ENCODE measurements at regions not wholly inside any gene's neighbourhood (a gene's known extent, or its start where the extent isn't known, plus 50 kb on each side); places are given as distances from the start of the nearest gene placed in this dataset.
A peak's percentile ranks its signal among the peaks of the same experiment; 100 is the strongest.

DNA sequence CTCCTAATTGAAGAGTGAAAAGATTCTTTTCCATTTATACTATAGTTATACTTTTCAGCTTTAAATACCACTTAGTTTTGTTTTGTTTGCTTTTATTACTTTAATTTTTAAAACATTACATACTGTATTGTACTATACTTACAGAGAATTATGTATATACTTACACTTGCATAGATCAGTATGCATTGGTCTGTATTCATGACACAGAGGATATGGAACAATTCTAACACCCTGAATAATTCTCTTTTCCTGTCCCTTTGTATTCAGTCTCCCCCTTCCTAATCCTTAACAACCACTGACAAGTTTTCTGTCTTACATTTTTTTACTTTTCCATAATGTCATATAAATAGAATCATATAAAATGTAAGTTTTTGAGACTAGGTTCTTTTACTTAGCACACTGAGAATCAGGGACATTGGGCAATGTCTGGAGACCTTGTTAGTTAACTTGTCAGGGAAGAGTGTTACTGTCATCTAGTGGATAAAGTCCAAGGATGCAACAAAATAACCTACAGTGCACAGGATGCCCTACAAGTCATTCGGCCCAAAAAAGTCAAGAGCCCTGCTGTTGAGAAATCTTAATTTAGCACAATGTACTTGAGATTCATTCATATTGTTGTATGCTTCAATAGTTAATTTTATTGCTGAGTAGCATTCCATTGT, 95.7 kb upstream of the MCTP2 start:
- CTCF ChIA-PET, result interaction anchor here (1.0 to 1.4 kb wide), 2 partner anchors 188 to 1107 kb away, joined by 3 to 4 read pairs; no protein-coding TSS in a partner anchor
- DNase-seq (ENCODE audit: low read depth), result no peak
- POLR2A ChIA-PET, result no interaction called here
- no peaks in the 10 kb centered on the region for H3K36me3 ChIP-seq (ENCODE audit: control insufficient read depth, insufficient read depth, low read length)
- TF ChIP-seq, protein P1, sequence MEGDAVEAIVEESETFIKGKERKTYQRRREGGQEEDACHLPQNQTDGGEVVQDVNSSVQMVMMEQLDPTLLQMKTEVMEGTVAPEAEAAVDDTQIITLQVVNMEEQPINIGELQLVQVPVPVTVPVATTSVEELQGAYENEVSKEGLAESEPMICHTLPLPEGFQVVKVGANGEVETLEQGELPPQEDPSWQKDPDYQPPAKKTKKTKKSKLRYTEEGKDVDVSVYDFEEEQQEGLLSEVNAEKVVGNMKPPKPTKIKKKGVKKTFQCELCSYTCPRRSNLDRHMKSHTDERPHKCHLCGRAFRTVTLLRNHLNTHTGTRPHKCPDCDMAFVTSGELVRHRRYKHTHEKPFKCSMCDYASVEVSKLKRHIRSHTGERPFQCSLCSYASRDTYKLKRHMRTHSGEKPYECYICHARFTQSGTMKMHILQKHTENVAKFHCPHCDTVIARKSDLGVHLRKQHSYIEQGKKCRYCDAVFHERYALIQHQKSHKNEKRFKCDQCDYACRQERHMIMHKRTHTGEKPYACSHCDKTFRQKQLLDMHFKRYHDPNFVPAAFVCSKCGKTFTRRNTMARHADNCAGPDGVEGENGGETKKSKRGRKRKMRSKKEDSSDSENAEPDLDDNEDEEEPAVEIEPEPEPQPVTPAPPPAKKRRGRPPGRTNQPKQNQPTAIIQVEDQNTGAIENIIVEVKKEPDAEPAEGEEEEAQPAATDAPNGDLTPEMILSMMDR (IDR thresholded peaks at IDR 0.05; ENCODE audit: insufficient read depth, low read depth, low read length), result peak; percentile 10; the same call in 1 of the 2 replicates
- H3K4me3 ChIP-seq (ENCODE audit: low read depth, low read length), result no peak overlapping the region
- H3K27me3 ChIP-seq (ENCODE audit: control insufficient read depth, insufficient read depth, low read length), result no peaks in the 10 kb centered on the region; the same call in 1 of the 2 replicates

DNA sequence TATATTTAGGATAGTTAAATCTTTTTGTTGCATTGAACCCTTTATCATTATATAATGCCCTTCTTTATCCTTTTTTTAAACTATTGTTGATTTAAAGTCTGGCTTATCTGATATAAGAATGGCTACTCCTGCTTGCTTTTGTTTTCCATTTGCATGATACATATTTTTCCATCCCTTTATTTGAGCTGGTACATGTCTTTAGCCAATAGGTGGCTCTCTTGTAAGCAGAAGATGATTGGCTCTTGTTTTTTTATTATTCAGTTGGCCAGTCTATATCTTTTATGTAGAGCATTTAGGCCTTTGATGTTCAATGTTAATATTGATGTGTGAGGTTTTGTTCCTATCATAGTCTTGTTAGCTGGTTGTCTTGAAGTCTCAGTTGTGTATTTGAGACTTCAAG, 99.5 kb upstream of the MCTP2 start:
- TF ChIP-seq, protein P1 (IDR thresholded peaks at IDR 0.05; ENCODE audit: insufficient read depth, low read depth, low read length), result peak; percentile 5; the same call in 1 of the 2 replicates
- no peaks in the 10 kb centered on the region for H3K36me3 ChIP-seq (ENCODE audit: control insufficient read depth, insufficient read depth, low read length)
- DNase-seq (ENCODE audit: low read depth), result no peak
- no peak overlapping the region for H3K4me3 ChIP-seq (ENCODE audit: low read depth, low read length)
- H3K27me3 ChIP-seq (ENCODE audit: control insufficient read depth, insufficient read depth, low read length), result no peaks in the 10 kb centered on the region; the same call in 1 of the 2 replicates
- POLR2A ChIA-PET, result no interaction called here
- CTCF ChIA-PET, result interaction anchor here (1.1 to 1.9 kb wide), 4 partner anchors 9 to 193 kb away, joined by 3 to 8 read pairs (median 3); no protein-coding TSS in a partner anchor

DNA sequence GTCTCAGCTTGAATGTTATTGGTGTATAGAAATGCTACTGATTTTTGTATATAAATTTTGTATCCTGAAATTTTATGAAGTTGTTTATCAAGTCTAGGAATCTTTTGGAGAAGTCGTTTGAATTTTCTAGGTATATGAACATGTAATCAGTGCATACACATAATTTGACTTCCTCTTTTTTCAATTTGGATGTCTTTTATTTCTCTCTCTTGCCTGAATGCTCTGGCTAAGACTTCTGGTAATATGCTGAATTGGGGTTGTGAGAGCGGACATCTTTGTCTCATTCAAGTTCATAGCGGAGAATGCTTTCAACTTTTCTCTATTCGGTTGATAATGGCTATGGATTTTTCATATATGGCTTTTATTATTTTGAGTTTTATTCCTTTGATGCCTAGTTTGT, 100.9 kb upstream of the MCTP2 start:
- no peaks in the 10 kb centered on the region for H3K36me3 ChIP-seq (ENCODE audit: control insufficient read depth, insufficient read depth, low read length)
- TF ChIP-seq, protein P1 (IDR thresholded peaks at IDR 0.05; ENCODE audit: insufficient read depth, low read depth, low read length), result no peak
- CTCF ChIA-PET, result interaction anchor here (0.6 kb wide), 1 partner anchor 10 kb away, joined by 3 read pairs; no protein-coding TSS in a partner anchor
- POLR2A ChIA-PET, result no interaction called here
- H3K27me3 ChIP-seq (ENCODE audit: control insufficient read depth, insufficient read depth, low read length), result no peaks in the 10 kb centered on the region; the same call in 1 of the 2 replicates
- DNase-seq (ENCODE audit: low read depth), result no peak
- no peak overlapping the region for H3K4me3 ChIP-seq (ENCODE audit: low read depth, low read length)

DNA sequence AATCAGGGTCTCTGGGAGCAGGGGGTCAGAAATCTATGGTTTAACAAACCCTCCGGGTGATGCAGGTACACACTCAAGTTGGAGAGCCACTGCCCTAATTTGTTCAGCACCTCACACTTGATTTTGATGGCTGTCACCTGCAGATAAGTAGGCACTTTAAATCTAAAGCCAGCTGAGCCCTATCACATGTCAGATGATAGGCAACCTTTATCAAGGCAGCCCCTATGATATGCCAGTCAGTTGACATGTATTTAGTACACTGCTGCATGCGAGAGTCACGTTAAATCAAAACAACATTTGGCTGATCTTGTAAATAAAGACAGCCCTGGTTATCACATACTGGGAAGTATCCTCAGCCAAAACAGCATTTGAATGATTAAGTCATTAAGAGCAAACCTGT, 104.4 kb upstream of the MCTP2 start:
- no peaks in the 10 kb centered on the region for H3K36me3 ChIP-seq (ENCODE audit: control insufficient read depth, insufficient read depth, low read length)
- ChIA-PET CTCF (interaction anchor here (1.0 kb wide), 1 partner anchor 197 kb away, joined by 3 read pairs; no protein-coding TSS in a partner anchor), POLR2A (no interaction called here)
- no peak overlapping the region for H3K4me3 ChIP-seq (ENCODE audit: low read depth, low read length)
- no peaks in the 10 kb centered on the region; the same call in 1 of the 2 replicates for H3K27me3 ChIP-seq (ENCODE audit: control insufficient read depth, insufficient read depth, low read length)
- DNase-seq (ENCODE audit: low read depth), result no peak
- TF ChIP-seq, protein P1 (IDR thresholded peaks at IDR 0.05; ENCODE audit: insufficient read depth, low read depth, low read length), result no peak

DNA sequence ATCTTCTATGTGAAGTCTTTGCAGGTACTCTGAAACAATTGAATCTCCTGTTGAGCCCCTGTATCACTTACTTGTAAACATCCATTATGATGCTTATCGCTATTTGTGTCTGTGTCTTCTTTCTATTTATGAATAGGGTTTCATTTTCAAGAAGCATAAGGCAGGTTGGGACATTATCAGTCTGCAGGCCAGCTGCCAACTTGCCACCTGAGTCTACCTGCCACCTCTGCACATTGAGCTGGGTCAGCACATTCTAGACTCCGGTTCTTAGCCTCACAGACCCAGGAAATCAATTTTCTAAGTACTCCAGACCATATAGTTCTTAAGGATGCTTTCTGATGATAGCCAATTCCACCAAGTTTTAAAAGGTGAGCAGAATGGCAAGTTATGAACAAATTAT, 105.7 kb upstream of the MCTP2 start:
- TF ChIP-seq, protein P1 (IDR thresholded peaks at IDR 0.05; ENCODE audit: insufficient read depth, low read depth, low read length), result no peak
- ChIA-PET CTCF (interaction anchor here (2.1 kb wide), 1 partner anchor 1096 kb away, joined by 10 read pairs; no protein-coding TSS in a partner anchor), POLR2A (no interaction called here)

More for the DNA sequence above, 105.7 kb upstream of the MCTP2 start:
- Histone ChIP-seq H3K27me3 (ENCODE audit: control insufficient read depth, insufficient read depth, low read length) (no peaks in the 10 kb centered on the region; the same call in 1 of the 2 replicates), H3K36me3 (ENCODE audit: control insufficient read depth, insufficient read depth, low read length) (no peaks in the 10 kb centered on the region), H3K4me3 (ENCODE audit: low read depth, low read length) (no peak overlapping the region)
- DNase-seq (ENCODE audit: low read depth), result no peak

All from BJ (cell line).